ENCODE measurements at regions not wholly inside any gene's neighbourhood (a gene's known extent, or its start where the extent isn't known, plus 50 kb on each side); places are given as distances from the start of the nearest gene placed in this dataset.

DNA sequence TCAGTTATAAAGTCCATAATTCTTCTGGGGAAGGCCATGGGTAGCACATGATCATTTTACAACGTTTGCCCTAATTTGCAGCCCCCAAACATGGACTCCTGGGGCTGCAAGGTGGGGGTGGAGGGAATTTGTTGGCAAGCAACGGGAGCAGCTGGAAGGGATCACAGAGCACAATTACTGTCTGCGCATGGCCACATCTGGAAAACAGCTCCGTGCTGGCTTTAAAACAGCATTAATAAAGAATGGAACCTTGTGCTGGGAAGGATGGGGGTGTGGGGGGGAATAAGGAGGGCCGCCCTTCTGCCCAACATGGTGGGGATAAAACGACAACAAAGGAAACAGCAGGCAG lies 60.9 kb upstream of the SLC14A2 start:
- TF ChIP-seq, protein P1, sequence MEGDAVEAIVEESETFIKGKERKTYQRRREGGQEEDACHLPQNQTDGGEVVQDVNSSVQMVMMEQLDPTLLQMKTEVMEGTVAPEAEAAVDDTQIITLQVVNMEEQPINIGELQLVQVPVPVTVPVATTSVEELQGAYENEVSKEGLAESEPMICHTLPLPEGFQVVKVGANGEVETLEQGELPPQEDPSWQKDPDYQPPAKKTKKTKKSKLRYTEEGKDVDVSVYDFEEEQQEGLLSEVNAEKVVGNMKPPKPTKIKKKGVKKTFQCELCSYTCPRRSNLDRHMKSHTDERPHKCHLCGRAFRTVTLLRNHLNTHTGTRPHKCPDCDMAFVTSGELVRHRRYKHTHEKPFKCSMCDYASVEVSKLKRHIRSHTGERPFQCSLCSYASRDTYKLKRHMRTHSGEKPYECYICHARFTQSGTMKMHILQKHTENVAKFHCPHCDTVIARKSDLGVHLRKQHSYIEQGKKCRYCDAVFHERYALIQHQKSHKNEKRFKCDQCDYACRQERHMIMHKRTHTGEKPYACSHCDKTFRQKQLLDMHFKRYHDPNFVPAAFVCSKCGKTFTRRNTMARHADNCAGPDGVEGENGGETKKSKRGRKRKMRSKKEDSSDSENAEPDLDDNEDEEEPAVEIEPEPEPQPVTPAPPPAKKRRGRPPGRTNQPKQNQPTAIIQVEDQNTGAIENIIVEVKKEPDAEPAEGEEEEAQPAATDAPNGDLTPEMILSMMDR (IDR thresholded peaks at IDR 0.05; ENCODE audit: low read depth, low read length): no peak
- TF ChIP-seq MYC (IDR thresholded peaks at IDR 0.05; ENCODE audit: low read depth, low read length) (no peak), POLR2A (IDR thresholded peaks at IDR 0.05; ENCODE audit: extremely low read depth, insufficient read length) (no peak)
- TF ChIP-seq, protein P2, sequence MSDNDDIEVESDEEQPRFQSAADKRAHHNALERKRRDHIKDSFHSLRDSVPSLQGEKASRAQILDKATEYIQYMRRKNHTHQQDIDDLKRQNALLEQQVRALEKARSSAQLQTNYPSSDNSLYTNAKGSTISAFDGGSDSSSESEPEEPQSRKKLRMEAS (IDR thresholded peaks at IDR 0.05; ENCODE audit: low read depth, low read length): no peak
